ENCODE measurements at regions not wholly inside any gene's neighbourhood (a gene's known extent, or its start where the extent isn't known, plus 50 kb on each side); places are given as distances from the start of the nearest gene placed in this dataset.

GRCh38 chr5:159814222-159814621 lies 102.1 kb upstream of the ADRA1B start:
- no peak for DNase-seq (ENCODE audit: extremely low read depth in 1 of 4, low spot score in 3 of 4)
- intact Hi-C loops (cut with micrococcal nuclease) (no loop called here), in situ Hi-C loops (cut with MboI) (no loop called here)
- no peaks in the 10 kb centered on the region for H3K36me3 ChIP-seq (ENCODE audit: control insufficient read depth, insufficient read depth, low read length)
- H3K27me3 ChIP-seq (ENCODE audit: control insufficient read depth in 2 of 2, insufficient read depth in 2 of 2, low read length in 2 of 2) = no peaks in the 10 kb centered on the region; a peak in 1 of 5 replicates
- no peaks in the 10 kb centered on the region for H3K9me1 ChIP-seq (ENCODE audit: control insufficient read depth, insufficient read depth, low read length)
- no peak for FAIRE-seq
- WGBS (ENCODE audit: insufficient coverage, low coverage, missing lambda C conversion rate) = 2% methylated on average over 3 of the region's 3 CpGs
- TF ChIP-seq MAFF (IDR thresholded peaks at IDR 0.05; ENCODE audit: low read length) = peak; percentile 54; the same call in 1 of the 2 replicates
- no peak for TF ChIP-seq ZBTB49 (CRISPR knock-in tag; IDR thresholded peaks at IDR 0.05; ENCODE audit: borderline replicate concordance)
- peak; percentile 64 for TF ChIP-seq ZNF316 (IDR thresholded peaks at IDR 0.05)
- peak; percentile 54 for TF ChIP-seq MAFK (IDR thresholded peaks at IDR 0.05; ENCODE audit: low read length)
- TF ChIP-seq MAFG (tag; conservative IDR thresholded peaks at IDR 0.05) = peak; percentile 58
- peak; percentile 61; the same call in 1 of the 2 replicates for TF ChIP-seq C11orf30 (IDR thresholded peaks at IDR 0.05; ENCODE audit: low read depth)
- no peak for ATAC-seq
- no peaks in the 10 kb centered on the region for H4K20me1 ChIP-seq (replicated peaks; ENCODE audit: control insufficient read depth, insufficient read depth, low read length)
- H3K9me3 ChIP-seq (replicated peaks; ENCODE audit: control insufficient read depth, insufficient read depth, low read depth, low read length) = no peaks in the 10 kb centered on the region
- no peaks in the 10 kb centered on the region for H3K4me1 ChIP-seq (replicated peaks in 1 of 2; ENCODE audit: control insufficient read depth in 2 of 2, insufficient read depth in 2 of 2, low read length in 2 of 2)
- CTCF ChIA-PET (ENCODE audit: low intra/inter-chr PET ratio) = no interaction called here
- H3K27ac ChIP-seq (ENCODE audit: extremely low read depth, low read depth, low read length) = no peak overlapping the region
- POLR2A ChIA-PET = no interaction called here
- no peak overlapping the region for H3K4me2 ChIP-seq (ENCODE audit: insufficient read depth, low read length)
- H3K79me2 ChIP-seq (ENCODE audit: control insufficient read depth, insufficient read depth, low read length) = no peaks in the 10 kb centered on the region
- no TSS peak for BruUV-seq (replicated peaks)
- H3K4me3 ChIP-seq = no peak overlapping the region
- no peak overlapping the region for H2AFZ ChIP-seq (ENCODE audit: low read depth, low read length)
- no peak overlapping the region for H3K9ac ChIP-seq (ENCODE audit: insufficient read depth in 1 of 2, low read depth in 2 of 2, low read length in 2 of 2)
